Gastroesophageal sphincter (tissue), 4 donors: ENCODE measurements at regions not wholly inside any gene's neighbourhood (a gene's known extent, or its start where the extent isn't known, plus 50 kb on each side); places are given as distances from the start of the nearest gene placed in this dataset.

ENCODE experiments used
- ATAC-seq: fragments of 150-250 bp; one replicate; pipeline ENCODE4 v1.9.1; 2016; ENCODE audit warnings: mild to moderate bottlenecking, moderate library complexity
- H3K27ac ChIP-seq, 4 donors: fragments of 200-600 bp; sonication (generic) in 3 of 4; 1 replicate in 3 of 4; 2 replicates in 1 of 4; pipeline ENCODE4 v1.5.1; 2016 to 2019
- H3K27me3 ChIP-seq: fragments of 200-600 bp; sonication (generic); one replicate; pipeline ENCODE4 v1.5.1; 2019
- H3K36me3 ChIP-seq, 2 donors: fragments of 200-600 bp; sonication (generic); one replicate each; pipeline ENCODE4 v1.5.1; 2019; ENCODE audit warnings: control low read depth in 1 of 2
- H3K4me1 ChIP-seq, 3 donors: fragments of 200-600 bp; sonication (generic); 1 replicate in 2 of 3; 2 replicates in 1 of 3; pipeline ENCODE4 v1.5.1; 2016 to 2019; ENCODE audit warnings: control low read depth in 2 of 3
- H3K4me3 ChIP-seq, 2 donors: fragments of 200-600 bp; sonication (generic); one replicate each; pipeline ENCODE4 v1.5.1; 2019; ENCODE audit warnings: mild to moderate bottlenecking in 1 of 2, moderate library complexity in 1 of 2
- H3K9me3 ChIP-seq, 3 donors: fragments of 200-600 bp; sonication (generic); one replicate each; pipeline ENCODE4 v1.5.1; 2017 to 2019; ENCODE audit warnings: control low read depth in 2 of 3
- EP300 ChIP-seq: sonication (generic); formaldehyde crosslinking; IDR thresholded peaks from one replicate; pipeline ENCODE4 v1.6.1; 2017; ENCODE audit warnings: antibody characterized with exemption, mild to moderate bottlenecking
- POLR2A ChIP-seq, 2 donors: fragments of 450-650 bp; IDR thresholded peaks; one replicate each; pipeline ENCODE4 v1.6.1; 2017; ENCODE audit warnings: antibody characterized with exemption in 2 of 2, mild to moderate bottlenecking in 2 of 2, moderate library complexity in 1 of 2
- POLR2AphosphoS5 ChIP-seq: sonication (generic); formaldehyde crosslinking; IDR thresholded peaks from one replicate; pipeline ENCODE4 v1.6.1; 2017; ENCODE audit warnings: antibody characterized with exemption
- WGBS, 2 donors: methylation state at CpG; one replicate each; pipeline ENCODE4 v1.1.5; 2018; ENCODE audit warnings: low coverage in 1 of 2; 5-methylcytosine and 5-hydroxymethylcytosine counted together
- TF ChIP-seq, protein P1 (sequence below), 4 experiments: fragments of 200-600 bp in 2 of 4; fragments of 450-650 bp in 2 of 4; sonication (generic) in 1 of 4; IDR thresholded peaks; one replicate each; pipeline ENCODE4 v1.5.1; 2017 to 2019; ENCODE audit warnings: antibody characterized with exemption in 4 of 4, mild to moderate bottlenecking in 2 of 4, moderate library complexity in 2 of 4

DNA sequence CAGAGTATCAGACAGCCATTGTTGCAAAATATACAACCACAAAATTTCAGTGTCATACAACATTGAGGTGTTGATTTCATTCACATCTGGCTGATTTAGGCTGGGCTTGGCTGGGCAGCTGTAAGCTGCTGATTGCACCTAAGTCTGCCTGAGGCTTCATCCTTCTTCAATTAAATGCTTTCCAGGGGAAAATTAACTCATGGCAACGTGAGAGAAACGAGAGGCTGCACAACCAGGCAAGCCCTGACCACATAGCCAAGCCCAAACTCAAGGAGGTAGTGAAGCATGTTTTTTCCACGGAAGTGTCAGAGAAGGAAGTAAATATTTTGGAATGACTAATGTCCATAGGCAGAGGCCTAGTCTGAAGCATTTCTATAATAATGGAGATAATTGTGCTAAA lies 273.8 kb upstream of the ZC3H12C start:
- Histone ChIP-seq H3K27ac (no peak overlapping the region), H3K4me1 (peaks cover 0 to 7% (median 0%) of the 10 kb centered on the region in 3 donors), H3K4me3 (no peak overlapping the region), H3K36me3 (no peaks in the 10 kb centered on the region), H3K27me3 (no peaks in the 10 kb centered on the region), H3K9me3 (no peaks in the 10 kb centered on the region)
- no peak for ATAC-seq
- WGBS, 2 donors: 0 to 29% methylated on average over 1 to 3 of the region's 3 CpGs
- TF ChIP-seq EP300 (no peak), POLR2A (IDR thresholded peaks at IDR 0.05) (no peak), POLR2AphosphoS5 (no peak)
- TF ChIP-seq, protein P1, sequence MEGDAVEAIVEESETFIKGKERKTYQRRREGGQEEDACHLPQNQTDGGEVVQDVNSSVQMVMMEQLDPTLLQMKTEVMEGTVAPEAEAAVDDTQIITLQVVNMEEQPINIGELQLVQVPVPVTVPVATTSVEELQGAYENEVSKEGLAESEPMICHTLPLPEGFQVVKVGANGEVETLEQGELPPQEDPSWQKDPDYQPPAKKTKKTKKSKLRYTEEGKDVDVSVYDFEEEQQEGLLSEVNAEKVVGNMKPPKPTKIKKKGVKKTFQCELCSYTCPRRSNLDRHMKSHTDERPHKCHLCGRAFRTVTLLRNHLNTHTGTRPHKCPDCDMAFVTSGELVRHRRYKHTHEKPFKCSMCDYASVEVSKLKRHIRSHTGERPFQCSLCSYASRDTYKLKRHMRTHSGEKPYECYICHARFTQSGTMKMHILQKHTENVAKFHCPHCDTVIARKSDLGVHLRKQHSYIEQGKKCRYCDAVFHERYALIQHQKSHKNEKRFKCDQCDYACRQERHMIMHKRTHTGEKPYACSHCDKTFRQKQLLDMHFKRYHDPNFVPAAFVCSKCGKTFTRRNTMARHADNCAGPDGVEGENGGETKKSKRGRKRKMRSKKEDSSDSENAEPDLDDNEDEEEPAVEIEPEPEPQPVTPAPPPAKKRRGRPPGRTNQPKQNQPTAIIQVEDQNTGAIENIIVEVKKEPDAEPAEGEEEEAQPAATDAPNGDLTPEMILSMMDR (IDR thresholded peaks at IDR 0.05): no peak

DNA sequence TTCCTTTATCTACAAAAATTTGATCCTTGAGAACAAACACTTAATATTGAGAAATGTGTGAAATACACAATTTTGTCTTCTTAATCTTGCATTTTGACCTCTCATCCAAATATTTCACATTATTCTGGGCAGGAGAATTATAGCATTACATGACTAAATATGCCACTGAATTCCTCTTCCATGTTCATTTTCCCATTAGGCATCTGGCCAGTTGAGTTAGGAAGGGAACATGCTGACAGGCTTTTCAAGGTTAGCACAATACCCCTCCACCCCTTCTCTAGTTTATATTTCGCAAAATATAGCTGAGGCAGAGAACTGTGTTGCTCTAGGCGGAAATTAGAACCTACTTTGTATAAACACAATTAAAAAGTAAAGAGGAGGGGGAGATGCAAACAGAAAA lies 271.7 kb upstream of the ZC3H12C start:
- no peaks in the 10 kb centered on the region for H3K9me3 ChIP-seq
- WGBS, 2 donors: 6 to 15% methylated on average over 2 of the region's 2 CpGs
- no peaks in the 10 kb centered on the region for H3K36me3 ChIP-seq

DNA sequence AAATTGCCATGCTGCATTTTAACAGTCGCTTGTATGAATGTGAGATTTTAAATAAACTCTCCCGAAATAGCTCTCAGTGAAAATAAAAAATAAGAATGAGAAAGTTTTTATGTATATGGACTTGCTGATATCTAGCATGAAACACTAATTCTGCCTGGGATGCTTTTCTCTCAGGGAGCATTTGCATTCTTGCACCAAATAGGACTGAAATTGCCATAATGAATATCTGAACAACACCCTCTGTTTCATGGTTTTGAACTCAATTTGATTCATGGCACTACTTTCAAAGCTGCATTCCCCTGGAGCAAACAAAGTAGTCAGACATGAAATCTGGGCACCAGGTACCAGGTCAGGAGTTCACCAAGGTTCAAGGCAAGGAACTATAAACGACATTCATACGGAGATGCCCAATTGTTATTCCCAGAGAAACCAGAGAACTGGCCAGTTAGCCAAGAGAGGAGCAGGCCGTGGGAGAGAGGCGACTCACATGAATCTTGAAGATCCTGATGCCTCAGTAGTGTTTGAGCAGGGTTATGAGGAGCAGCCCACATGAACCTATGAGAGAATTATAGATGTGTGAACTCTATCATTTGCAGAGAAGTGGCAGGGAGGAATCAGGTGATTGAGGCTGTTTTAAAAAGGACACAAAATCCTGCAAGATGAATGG lies 270.6 kb upstream of the ZC3H12C start:
- H3K27me3 ChIP-seq: no peaks in the 10 kb centered on the region
- no peaks in the 10 kb centered on the region for H3K9me3 ChIP-seq
- TF ChIP-seq, protein P1 (IDR thresholded peaks at IDR 0.05): no peak
- TF ChIP-seq EP300 (no peak), POLR2AphosphoS5 (no peak), POLR2A (IDR thresholded peaks at IDR 0.05) (no peak)
- H3K36me3 ChIP-seq: no peaks in the 10 kb centered on the region
- ATAC-seq: no peak
- H3K4me1 ChIP-seq: peaks cover 0 to 7% (median 0%) of the 10 kb centered on the region in 3 donors
- WGBS, 2 donors: 76 to 86% methylated on average over 6 of the region's 6 CpGs
- no peak overlapping the region for H3K27ac ChIP-seq
- H3K4me3 ChIP-seq: no peak overlapping the region

More for the DNA sequence above, 271.7 kb upstream of the ZC3H12C start:
- H3K27me3 ChIP-seq: no peaks in the 10 kb centered on the region
- no peak for ATAC-seq
- H3K4me3 ChIP-seq: no peak overlapping the region
- peaks cover 0 to 7% (median 0%) of the 10 kb centered on the region in 3 donors for H3K4me1 ChIP-seq
- TF ChIP-seq, protein P1 (IDR thresholded peaks at IDR 0.05): no peak
- no peak for TF ChIP-seq POLR2A (IDR thresholded peaks at IDR 0.05)
- no peak for TF ChIP-seq POLR2AphosphoS5
- no peak overlapping the region for H3K27ac ChIP-seq

DNA sequence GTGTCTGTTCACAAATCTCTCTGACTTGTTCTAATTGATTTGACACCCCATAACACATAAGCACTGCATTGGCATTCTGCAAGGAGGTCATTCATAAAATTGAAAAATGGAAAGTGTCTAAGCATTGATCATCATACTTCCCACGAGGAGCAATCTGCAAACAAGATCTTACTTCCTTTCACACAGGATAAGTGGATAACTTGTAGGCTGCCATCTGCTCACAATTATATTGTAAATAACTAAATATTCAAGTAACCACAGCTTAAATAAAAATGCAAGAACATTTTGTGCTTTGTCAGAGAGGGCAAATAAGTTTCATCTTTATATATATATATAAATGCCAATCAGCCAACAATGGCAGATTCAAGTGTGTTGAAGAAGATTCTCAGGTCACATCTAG lies 264.8 kb upstream of the ZC3H12C start:
- Histone ChIP-seq H3K9me3 (no peaks in the 10 kb centered on the region), H3K4me1 (no peaks in the 10 kb centered on the region), H3K27ac (no peak overlapping the region), H3K27me3 (no peaks in the 10 kb centered on the region), H3K36me3 (no peaks in the 10 kb centered on the region), H3K4me3 (no peak overlapping the region)
- 20 to 33% methylated on average over 1 of the region's 1 CpG for WGBS, 2 donors
- TF ChIP-seq, protein P1 (IDR thresholded peaks at IDR 0.05): no peak
- TF ChIP-seq EP300 (no peak), POLR2AphosphoS5 (no peak), POLR2A (IDR thresholded peaks at IDR 0.05) (no peak)
- no peak for ATAC-seq

DNA sequence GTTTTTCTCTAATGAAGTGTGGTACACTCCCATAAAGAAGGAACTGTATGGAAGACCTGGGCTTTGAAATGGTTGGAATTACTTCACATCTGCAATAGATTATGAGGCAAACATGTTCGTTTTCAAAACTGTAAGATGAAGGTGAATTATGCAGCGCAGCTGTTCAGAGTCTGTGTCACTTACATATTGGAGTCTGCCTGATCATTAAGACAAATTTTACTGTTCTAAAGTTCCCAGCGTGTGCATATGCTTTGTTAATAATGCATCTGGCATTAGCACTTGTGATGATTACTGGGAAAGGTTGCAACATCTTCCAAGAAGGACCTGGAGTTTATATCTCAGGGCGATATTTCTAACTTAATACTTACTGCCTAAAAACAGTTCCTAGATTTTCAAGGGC lies 255.2 kb upstream of the ZC3H12C start:
- TF ChIP-seq POLR2AphosphoS5: no peak
- TF ChIP-seq, protein P1 (IDR thresholded peaks at IDR 0.05): no peak
- no peak for TF ChIP-seq POLR2A (IDR thresholded peaks at IDR 0.05)
- TF ChIP-seq EP300: no peak
- Histone ChIP-seq H3K4me1 (no peaks in the 10 kb centered on the region), H3K4me3 (no peak overlapping the region), H3K27ac (no peak overlapping the region), H3K36me3 (no peaks in the 10 kb centered on the region), H3K9me3 (no peaks in the 10 kb centered on the region), H3K27me3 (no peaks in the 10 kb centered on the region)
- ATAC-seq: no peak
- 17 to 47% methylated on average over 3 to 4 of the region's 4 CpGs for WGBS, 2 donors
